AG09309 (cell line): ENCODE measurements at regions not wholly inside any gene's neighbourhood (a gene's known extent, or its start where the extent isn't known, plus 50 kb on each side); places are given as distances from the start of the nearest gene placed in this dataset.

Experiments used
- DNase-seq: peaks from one replicate; pipeline ENCODE4 v3.0.0-alpha.2; 2010; ENCODE audit warnings: low read depth
- H3K4me3 ChIP-seq: 2 replicates; pipeline ENCODE4 v1.5.1; 2011; ENCODE audit warnings: mild to moderate bottlenecking, low read depth, low read length, moderate library complexity; ENCODE audit not compliant: control insufficient read depth
- CTCF ChIP-seq: IDR thresholded peaks from 2 replicates; pipeline ENCODE4 v1.5.1; 2011; ENCODE audit warnings: mild to moderate bottlenecking, low read depth, low read length, inconsistent platforms; ENCODE audit not compliant: insufficient read depth, control insufficient read depth; ENCODE audit errors: missing control alignments

- TF ChIP-seq CTCF = no peak
- no peak overlapping the region for H3K4me3 ChIP-seq
- DNase-seq = no peak
Measured at GRCh38 chr21:32138658-32139057, 140.2 kb downstream of the MIS18A start.

GRCh38 chr21:32137931-32138330, 140.9 kb downstream of the MIS18A start:
- no peak for TF ChIP-seq CTCF
- H3K4me3 ChIP-seq = no peak overlapping the region
- no peak for DNase-seq

GRCh38 chr21:32137266-32137665, 141.6 kb downstream of the MIS18A start:
- no peak for DNase-seq
- TF ChIP-seq CTCF = no peak
- H3K4me3 ChIP-seq = no peak overlapping the region

GRCh38 chr21:32136546-32136945, 142.3 kb downstream of the MIS18A start:
- no peak for DNase-seq
- H3K4me3 ChIP-seq = no peak overlapping the region
- TF ChIP-seq CTCF = no peak

- no peak overlapping the region for H3K4me3 ChIP-seq
- DNase-seq = peak; percentile 2
- TF ChIP-seq CTCF = no peak
Measured at GRCh38 chr21:32135401-32136363, 143.2 kb downstream of the MIS18A start.

- no peak for TF ChIP-seq CTCF
- no peak for DNase-seq
- H3K4me3 ChIP-seq = no peak overlapping the region
Measured at GRCh38 chr21:32134441-32135130, 144.3 kb downstream of the MIS18A start.
